ENCODE measurements at regions not wholly inside any gene's neighbourhood (a gene's known extent, or its start where the extent isn't known, plus 50 kb on each side); places are given as distances from the start of the nearest gene placed in this dataset.

DNA sequence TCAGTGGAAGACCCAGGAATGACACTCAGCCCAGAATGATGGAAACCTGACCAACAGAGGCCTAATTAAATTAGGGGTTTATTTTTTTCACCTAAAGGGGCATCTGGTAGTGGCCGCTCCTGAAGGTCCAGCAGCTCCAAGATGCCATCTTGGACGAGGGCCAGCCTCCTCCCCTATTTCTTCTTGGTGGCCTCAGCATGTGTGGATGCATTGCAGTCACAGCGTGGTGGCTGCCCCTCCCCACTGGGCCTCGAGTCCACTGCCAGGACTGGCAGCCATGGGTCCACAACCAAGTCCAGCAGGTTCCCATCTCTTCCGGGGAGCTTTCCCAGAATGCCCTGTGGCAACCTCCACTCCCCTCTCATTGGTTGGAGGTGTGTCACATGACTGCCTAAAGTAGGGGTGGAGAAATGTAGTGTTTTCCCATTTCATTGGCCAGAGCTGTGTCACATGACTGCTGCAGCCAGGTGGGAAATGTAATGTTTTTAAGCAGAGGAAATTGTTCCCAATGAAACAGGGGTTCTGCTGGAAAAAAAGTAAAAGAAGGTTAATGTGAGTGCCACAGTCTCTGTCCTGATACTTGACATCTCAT is 628.2 kb downstream of the PTPRU start:
- DNase-seq (ENCODE audit: low spot score), result no peak

- no peak for DNase-seq (ENCODE audit: low spot score)
Observed at GRCh38 chr1:29861922-29862321, 625.6 kb downstream of the PTPRU start.

DNA sequence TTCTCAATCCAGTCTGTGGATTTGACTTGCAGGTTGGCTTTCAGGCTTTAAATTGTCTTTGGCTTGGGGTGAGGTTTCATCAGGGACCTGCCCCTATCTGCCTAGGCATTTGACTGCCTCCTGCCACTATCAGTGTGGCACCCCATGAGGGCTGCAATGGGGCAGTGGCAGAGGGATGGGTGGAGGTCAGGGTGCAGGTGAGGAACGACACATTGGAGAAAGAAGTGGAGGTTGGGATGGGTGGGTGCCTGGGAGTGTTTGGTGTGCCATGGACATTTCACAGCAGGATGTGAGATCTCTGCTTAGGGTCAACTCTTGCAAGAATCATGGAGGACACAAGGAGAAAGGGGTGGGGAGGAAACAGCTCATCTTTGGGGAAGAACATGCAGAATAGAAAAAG is 625.1 kb downstream of the PTPRU start:
- DNase-seq (ENCODE audit: low spot score), result no peak

GRCh38 chr1:29860681-29861080 is 624.4 kb downstream of the PTPRU start:
- no peak for DNase-seq (ENCODE audit: low spot score)

- DNase-seq (ENCODE audit: low spot score), result no peak
Observed at GRCh38 chr1:29860056-29860455, 623.7 kb downstream of the PTPRU start.

DNA sequence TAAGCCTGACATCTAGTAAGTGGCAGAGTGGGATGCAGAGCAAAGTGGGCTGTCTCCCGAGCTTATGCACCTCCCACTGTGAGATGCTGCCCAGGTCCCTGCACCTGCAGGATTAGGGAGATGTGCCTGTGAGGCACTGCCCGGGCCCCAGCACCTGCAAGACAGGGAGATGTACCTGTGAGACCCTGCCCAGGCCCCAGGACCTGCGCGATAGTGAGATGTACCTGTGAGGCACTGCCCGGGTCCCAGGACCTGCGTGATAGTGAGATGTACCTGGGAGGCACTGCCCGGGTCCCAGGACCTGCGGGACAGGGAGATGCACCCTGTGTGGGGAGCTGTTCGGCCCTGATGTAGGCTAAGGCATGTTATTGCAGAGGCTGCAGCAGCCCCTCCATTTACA is 622.8 kb downstream of the PTPRU start:
- no peak for DNase-seq (ENCODE audit: low spot score)

DNA sequence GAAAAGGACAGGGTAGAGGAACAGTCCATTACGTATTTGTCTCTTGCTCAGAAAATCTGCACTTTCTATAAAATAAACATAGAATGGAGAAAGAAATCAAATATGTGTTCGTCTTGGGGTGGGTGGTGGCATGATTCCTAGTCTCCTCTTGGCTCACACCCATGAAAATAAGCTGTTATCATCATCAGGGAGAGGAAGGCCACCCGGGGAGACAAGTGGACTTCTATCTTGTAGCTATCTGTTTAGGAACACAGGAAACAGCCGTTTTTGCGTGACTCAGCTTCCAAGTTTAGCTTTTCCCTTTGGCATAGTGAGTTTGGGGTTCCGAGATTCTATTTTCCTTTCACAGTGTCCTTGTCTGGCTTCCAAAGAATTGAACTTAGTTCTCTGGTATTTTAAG is 622.3 kb downstream of the PTPRU start:
- no peak for DNase-seq (ENCODE audit: low spot score)

GRCh38 chr1:29856340-29857114 is 620.2 kb downstream of the PTPRU start:
- no peak for DNase-seq (ENCODE audit: low spot score)

GRCh38 chr1:29855561-29856160 is 619.3 kb downstream of the PTPRU start:
- DNase-seq (ENCODE audit: low spot score), result no peak

DNA sequence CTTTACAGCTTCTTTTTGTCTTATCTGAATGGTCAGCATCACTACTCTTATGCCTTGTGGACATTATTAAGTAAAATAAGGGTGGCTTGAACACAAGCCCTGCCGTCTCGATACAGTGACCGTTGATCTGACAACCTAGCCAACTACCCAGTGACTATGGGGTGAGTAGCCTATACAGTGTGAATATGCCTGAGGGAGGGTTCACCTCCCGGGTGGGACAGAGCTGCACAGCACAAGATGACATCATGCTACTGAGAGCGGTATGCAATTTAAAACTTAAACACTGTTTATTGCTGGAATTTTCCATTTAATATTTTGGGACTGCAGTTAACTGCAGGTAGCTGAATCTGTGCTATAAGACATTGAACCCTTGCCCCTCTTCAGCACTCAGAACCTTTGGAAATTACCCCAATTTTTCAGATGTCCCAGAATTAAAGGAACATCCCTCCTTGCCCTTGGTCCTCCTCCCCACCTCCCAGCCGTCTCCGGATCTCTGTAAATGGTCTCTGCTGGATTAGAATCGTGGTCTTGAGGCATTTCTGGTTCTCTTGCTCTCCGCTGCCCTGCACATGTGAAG is 618.5 kb downstream of the PTPRU start:
- no peak for DNase-seq (ENCODE audit: low spot score)

DNA sequence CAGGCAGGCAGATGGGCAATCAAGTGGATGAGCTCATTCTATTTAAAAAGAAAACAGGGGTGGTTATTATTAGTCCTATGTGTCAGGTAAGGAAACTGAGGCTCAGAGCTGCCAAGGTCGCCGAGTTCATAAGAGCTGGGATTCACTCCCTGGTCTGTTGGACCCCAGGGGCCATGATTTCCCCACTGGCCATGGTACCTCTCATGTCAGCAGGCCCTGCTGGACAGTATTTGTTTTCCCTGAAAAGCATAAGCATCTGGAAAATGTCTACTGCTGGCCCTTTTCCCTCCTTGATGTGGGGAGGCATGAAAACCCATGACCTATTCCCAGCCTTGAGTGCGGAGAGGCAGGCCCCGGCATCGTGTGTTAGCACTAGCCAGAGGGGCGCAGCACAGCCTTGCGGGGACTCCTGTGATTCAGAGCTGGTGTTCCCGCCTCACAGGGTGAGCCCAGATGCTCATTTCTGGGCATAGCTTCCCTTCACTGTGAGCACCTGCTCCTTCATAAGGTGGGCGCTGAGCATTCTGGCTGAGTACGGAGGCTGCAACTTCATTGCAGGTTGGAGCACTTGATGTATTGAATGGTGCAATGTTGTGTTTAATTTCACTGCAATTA is 617.5 kb downstream of the PTPRU start:
- no peak for DNase-seq (ENCODE audit: low spot score)

- no peak for DNase-seq (ENCODE audit: low spot score)
Observed at GRCh38 chr1:29852248-29852647, 615.9 kb downstream of the PTPRU start.

GRCh38 chr1:29851691-29852090 is 615.4 kb downstream of the PTPRU start:
- DNase-seq (ENCODE audit: low spot score), result no peak

GRCh38 chr1:29849991-29850757 is 613.9 kb downstream of the PTPRU start:
- no peak for DNase-seq (ENCODE audit: low spot score)

DNA sequence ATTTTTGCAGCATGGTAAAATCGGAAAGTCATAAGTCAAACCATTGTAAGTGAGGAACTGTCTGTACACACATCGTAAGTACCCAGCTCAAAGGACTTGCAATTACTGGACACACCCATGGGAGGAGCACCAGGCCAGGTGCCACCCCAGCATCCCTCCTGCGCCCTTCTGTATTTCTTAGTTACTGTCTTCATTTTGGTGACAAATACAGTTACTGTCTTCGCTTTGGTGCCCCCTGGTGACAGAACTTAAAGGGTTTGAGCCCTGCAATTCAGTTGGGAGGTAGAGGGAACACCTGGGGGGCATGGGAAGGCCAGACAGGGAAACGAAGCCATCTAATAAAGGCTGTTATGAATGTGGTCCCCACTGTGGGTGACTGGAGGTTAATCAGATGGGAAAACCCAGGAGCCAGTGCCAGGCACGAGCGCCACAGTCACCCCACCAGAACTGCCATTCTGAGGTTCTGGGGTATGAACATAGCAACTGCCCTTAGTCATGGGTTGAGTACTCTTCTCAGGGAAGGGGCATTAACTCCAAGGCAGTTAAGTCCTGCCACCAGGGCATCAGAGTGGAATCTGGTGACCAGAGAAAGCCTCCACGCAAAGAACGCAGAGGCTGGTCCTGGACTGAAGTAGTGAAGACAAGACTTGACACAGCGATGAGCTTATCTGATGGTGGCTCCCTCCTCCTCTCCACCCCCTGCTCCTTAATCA is 612.9 kb downstream of the PTPRU start:
- peak; percentile 59 for DNase-seq (ENCODE audit: low spot score)

DNA sequence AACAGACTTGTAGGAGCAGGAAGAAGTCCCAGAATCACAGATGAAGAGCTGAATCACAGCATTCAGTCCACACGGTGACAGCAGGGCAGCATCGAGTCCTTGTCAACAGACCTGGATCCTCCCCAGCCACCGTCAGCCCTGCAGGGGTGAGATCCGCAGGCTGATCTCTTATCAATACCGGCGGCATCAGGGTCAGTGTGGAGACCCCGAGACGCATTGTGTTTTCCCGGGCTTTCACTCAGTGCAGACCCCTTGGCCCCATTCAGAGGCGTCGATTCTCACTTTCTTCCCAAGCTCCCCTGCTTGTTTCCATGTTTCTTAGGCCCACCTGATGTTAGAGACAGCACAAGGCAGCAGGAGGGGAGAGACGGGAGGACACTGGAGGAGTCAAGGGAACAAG is 609.6 kb downstream of the PTPRU start:
- no peak for DNase-seq (ENCODE audit: low spot score)

GRCh38 chr1:29842130-29842529 is 605.8 kb downstream of the PTPRU start:
- no peak for DNase-seq (ENCODE audit: low spot score)

DNA sequence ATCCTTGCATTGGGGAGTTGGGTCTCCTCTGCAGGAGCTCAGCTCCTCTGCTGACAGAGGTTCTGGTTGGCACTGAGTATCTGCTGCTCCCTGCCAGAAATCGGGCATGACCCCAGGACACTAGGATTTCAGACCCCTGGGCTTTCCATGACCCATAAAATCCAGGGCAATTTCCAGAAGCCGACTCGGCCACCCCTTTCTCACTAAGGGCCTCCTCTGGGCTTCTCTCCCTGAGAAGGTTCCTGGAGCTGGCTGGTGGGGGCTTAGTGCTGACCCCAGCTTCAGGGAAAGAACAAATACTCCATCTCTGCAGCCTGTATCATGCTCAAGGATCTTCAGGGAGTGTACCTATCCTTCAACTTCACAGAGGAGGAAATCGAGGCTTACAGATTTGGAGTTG is 603.4 kb downstream of the PTPRU start:
- no peak for DNase-seq (ENCODE audit: low spot score)

- peak; percentile 3 for DNase-seq (ENCODE audit: low spot score)
Observed at GRCh38 chr1:29838738-29839320, 602.5 kb downstream of the PTPRU start.

DNA sequence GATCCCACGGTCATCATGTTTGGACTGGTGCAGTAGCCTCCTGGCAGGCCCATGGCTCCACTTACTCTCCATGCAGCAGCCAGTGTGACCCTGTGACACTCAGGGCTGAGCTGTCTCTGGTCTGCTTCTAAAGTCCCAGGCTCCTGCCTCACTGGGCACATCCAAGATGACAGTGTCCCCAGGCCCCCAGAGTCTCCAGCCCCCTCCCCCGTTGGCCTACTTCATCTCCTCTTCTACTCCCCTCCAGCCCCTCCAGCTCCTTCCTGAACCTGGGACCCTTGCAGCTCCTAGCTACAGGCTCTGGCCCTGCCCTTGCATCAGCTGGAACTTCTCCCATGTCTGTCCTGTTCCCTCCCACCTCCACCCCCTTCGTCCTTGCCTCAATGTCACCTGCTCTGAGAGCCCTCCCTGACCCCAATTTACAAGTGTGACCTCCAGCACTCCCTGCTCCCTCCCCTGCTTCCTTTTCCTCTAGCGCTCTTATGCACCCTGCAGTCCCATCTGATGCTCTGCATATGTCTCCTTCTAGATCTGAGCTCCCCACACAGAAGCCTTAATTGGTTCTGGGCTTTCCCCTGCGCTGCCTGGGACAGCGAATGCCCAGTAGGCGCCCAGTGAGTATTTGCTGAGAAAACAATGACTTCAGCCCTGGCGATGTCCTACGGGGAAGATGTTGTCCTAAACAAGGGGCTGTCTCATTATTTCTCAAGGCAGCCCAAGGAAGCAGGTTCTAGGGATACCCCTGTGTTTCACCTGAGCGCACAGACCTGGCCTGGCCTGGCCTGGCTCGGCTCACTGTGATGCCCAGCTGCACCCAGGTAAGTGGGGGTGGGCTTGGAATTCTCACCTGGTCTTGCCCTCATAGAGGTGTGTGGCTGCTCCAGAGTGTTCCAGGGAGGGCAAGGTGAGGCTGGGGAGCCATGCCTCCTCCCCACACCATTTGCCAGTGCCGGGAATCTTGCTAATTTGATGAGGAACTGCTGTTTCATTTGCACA is 600.6 kb downstream of the PTPRU start:
- DNase-seq (ENCODE audit: low spot score), result peak; percentile 2
